Vagina (tissue), 2 donors: ENCODE measurements at regions not wholly inside any gene's neighbourhood (a gene's known extent, or its start where the extent isn't known, plus 50 kb on each side); places are given as distances from the start of the nearest gene placed in this dataset.

Source experiments
- DNase-seq, 2 donors: peaks; one replicate each; pipeline ENCODE4 v3.0.0-alpha.2; 2017; ENCODE audit errors: extremely low spot score in 2 of 2
- H3K27ac ChIP-seq: fragments of 200-600 bp; sonication (generic); one replicate; pipeline ENCODE4 v1.5.1; 2019
- H3K27me3 ChIP-seq: fragments of 200-600 bp; sonication (generic); one replicate; pipeline ENCODE4 v1.5.1; 2019
- H3K36me3 ChIP-seq, 2 donors: fragments of 200-600 bp; sonication (generic); one replicate each; pipeline ENCODE4 v1.5.1; 2017 to 2019
- H3K4me1 ChIP-seq: fragments of 200-600 bp; sonication (generic); one replicate; pipeline ENCODE4 v1.5.1; 2019
- H3K4me3 ChIP-seq, 2 donors: fragments of 200-600 bp; sonication (generic); 1 replicate in 1 of 2; 2 replicates in 1 of 2; pipeline ENCODE4 v1.5.1; 2016 to 2019
- H3K9me3 ChIP-seq: fragments of 200-600 bp; sonication (generic); one replicate; pipeline ENCODE4 v1.5.1; 2019
- CTCF ChIP-seq, 3 experiments: fragments of 450-650 bp in 2 of 3; fragments of 200-600 bp in 1 of 3; sonication (generic) in 1 of 3; IDR thresholded peaks; one replicate each; pipeline ENCODE4 v1.5.1; 2017 to 2019; ENCODE audit warnings: antibody characterized with exemption in 3 of 3, mild to moderate bottlenecking in 2 of 3, moderate library complexity in 2 of 3
- POLR2A ChIP-seq, 2 donors: fragments of 450-650 bp; IDR thresholded peaks; one replicate each; pipeline ENCODE4 v1.6.1; 2017; ENCODE audit warnings: antibody characterized with exemption in 2 of 2, mild to moderate bottlenecking in 2 of 2, moderate library complexity in 2 of 2
- POLR2AphosphoS5 ChIP-seq, 2 donors: sonication (generic); formaldehyde crosslinking; IDR thresholded peaks; one replicate each; pipeline ENCODE4 v1.9.0; 2017; ENCODE audit warnings: antibody characterized with exemption in 2 of 2, mild to moderate bottlenecking in 2 of 2, low read depth in 1 of 2; ENCODE audit not compliant: insufficient read depth in 1 of 2
- intact Hi-C: fragments of 100-400 bp; cut with DNase I; formaldehyde crosslinking; loops from one replicate; pipeline ENCODE4 v1.15.1; 2023

DNA sequence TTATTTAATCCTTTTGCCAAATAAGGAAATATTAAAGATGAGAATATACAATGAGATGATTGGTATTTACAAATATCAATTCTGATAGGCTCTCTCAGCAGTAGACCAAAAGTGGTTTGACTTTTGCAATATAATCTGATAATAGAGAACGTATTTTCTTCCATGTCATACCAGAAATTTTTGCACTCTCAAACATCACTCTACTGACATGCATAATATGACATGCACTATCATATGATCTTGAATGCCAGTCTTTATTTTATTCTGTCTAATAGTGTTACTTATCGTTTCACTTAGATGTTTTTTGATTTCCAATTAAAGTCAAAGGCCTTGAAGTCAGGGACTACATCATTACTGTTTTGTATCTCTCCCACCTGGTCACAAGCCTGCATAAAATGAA is 259.2 kb downstream of the PCDH7 start:
- Histone ChIP-seq H3K27ac (no peak overlapping the region), H3K36me3 (no peaks in the 10 kb centered on the region), H3K4me1 (no peaks in the 10 kb centered on the region), H3K9me3 (no peaks in the 10 kb centered on the region), H3K4me3 (no peak overlapping the region), H3K27me3 (no peaks in the 10 kb centered on the region)
- intact Hi-C loops: no loop called here
- TF ChIP-seq CTCF (IDR thresholded peaks at IDR 0.05): no peak
- no peak for TF ChIP-seq POLR2A (IDR thresholded peaks at IDR 0.05)
- no peak for TF ChIP-seq POLR2AphosphoS5 (IDR thresholded peaks at IDR 0.05; ENCODE audit: insufficient read depth in 1 of 2, low read depth in 1 of 2)
- no peak for DNase-seq

DNA sequence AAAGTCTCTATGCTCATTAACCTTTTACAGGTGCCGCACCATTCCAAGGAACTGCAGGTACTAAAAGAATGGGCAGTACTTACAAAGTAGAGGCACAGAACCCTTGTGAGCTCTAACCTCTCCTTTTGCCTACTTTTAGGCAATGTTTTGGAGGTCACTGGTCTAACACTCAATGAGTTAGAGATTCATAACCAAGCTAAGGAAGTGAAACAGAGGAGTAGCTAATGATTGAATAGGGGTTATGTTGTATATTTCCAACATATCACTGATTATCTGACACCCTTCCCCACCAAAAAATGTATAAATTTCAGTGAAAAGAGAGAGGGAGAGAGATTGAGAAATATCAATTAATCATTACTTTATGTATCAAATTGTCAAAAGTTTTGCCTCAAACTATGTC is 269.3 kb downstream of the PCDH7 start:
- Histone ChIP-seq H3K27me3 (no peaks in the 10 kb centered on the region), H3K4me1 (no peaks in the 10 kb centered on the region), H3K9me3 (no peaks in the 10 kb centered on the region), H3K27ac (no peak overlapping the region), H3K36me3 (no peaks in the 10 kb centered on the region), H3K4me3 (no peak overlapping the region)
- DNase-seq: no peak
- TF ChIP-seq POLR2AphosphoS5 (IDR thresholded peaks at IDR 0.05; ENCODE audit: insufficient read depth in 1 of 2, low read depth in 1 of 2) (no peak), POLR2A (IDR thresholded peaks at IDR 0.05) (no peak), CTCF (IDR thresholded peaks at IDR 0.05) (no peak)
- intact Hi-C loops: no loop called here

- intact Hi-C loops: no loop called here
- no peak overlapping the region for H3K27ac ChIP-seq
- H3K4me3 ChIP-seq: no peak overlapping the region
- no peaks in the 10 kb centered on the region for H3K36me3 ChIP-seq
- no peaks in the 10 kb centered on the region for H3K9me3 ChIP-seq
- no peak for DNase-seq
- TF ChIP-seq POLR2AphosphoS5 (IDR thresholded peaks at IDR 0.05; ENCODE audit: insufficient read depth in 1 of 2, low read depth in 1 of 2) (no peak), POLR2A (IDR thresholded peaks at IDR 0.05) (no peak), CTCF (IDR thresholded peaks at IDR 0.05) (no peak)
- H3K27me3 ChIP-seq: no peaks in the 10 kb centered on the region
- no peaks in the 10 kb centered on the region for H3K4me1 ChIP-seq
Observed at GRCh38 chr4:30996841-30997240, 276.7 kb downstream of the PCDH7 start.

- no peaks in the 10 kb centered on the region for H3K27me3 ChIP-seq
- intact Hi-C loops: no loop called here
- no peak overlapping the region for H3K4me3 ChIP-seq
- no peaks in the 10 kb centered on the region for H3K4me1 ChIP-seq
- H3K27ac ChIP-seq: no peak overlapping the region
- H3K36me3 ChIP-seq: no peaks in the 10 kb centered on the region
- no peak for TF ChIP-seq POLR2A (IDR thresholded peaks at IDR 0.05)
- no peak for TF ChIP-seq POLR2AphosphoS5 (IDR thresholded peaks at IDR 0.05; ENCODE audit: insufficient read depth in 1 of 2, low read depth in 1 of 2)
- no peak for TF ChIP-seq CTCF (IDR thresholded peaks at IDR 0.05)
- DNase-seq: no peak
- H3K9me3 ChIP-seq: no peaks in the 10 kb centered on the region
Observed at GRCh38 chr4:31005037-31005436, 284.9 kb downstream of the PCDH7 start.

- Histone ChIP-seq H3K27ac (no peak overlapping the region), H3K27me3 (no peaks in the 10 kb centered on the region), H3K4me3 (no peak overlapping the region), H3K4me1 (no peaks in the 10 kb centered on the region), H3K36me3 (no peaks in the 10 kb centered on the region), H3K9me3 (no peaks in the 10 kb centered on the region)
- TF ChIP-seq POLR2AphosphoS5 (IDR thresholded peaks at IDR 0.05; ENCODE audit: insufficient read depth in 1 of 2, low read depth in 1 of 2): no peak
- TF ChIP-seq CTCF (IDR thresholded peaks at IDR 0.05): no peak
- no peak for TF ChIP-seq POLR2A (IDR thresholded peaks at IDR 0.05)
- intact Hi-C loops: no loop called here
- no peak for DNase-seq
Observed at GRCh38 chr4:31007858-31008257, 287.7 kb downstream of the PCDH7 start.
